ENCODE measurements at regions not wholly inside any gene's neighbourhood (a gene's known extent, or its start where the extent isn't known, plus 50 kb on each side); places are given as distances from the start of the nearest gene placed in this dataset.
"Not testable (repeated sequence)": the region's sequence is repeated elsewhere in the genome, so short reads cannot be mapped to it uniquely, and the experiment has no call there.

- no peak for DNase-seq (ENCODE audit: low read depth in 2 of 2)
These were observed 66.4 kb upstream of the ATXN1 start for GRCh38 chr6:16827627-16828026.

- DNase-seq (ENCODE audit: low read depth in 2 of 2), result no peak
These were observed 64.5 kb upstream of the ATXN1 start for GRCh38 chr6:16825784-16826183.

DNA sequence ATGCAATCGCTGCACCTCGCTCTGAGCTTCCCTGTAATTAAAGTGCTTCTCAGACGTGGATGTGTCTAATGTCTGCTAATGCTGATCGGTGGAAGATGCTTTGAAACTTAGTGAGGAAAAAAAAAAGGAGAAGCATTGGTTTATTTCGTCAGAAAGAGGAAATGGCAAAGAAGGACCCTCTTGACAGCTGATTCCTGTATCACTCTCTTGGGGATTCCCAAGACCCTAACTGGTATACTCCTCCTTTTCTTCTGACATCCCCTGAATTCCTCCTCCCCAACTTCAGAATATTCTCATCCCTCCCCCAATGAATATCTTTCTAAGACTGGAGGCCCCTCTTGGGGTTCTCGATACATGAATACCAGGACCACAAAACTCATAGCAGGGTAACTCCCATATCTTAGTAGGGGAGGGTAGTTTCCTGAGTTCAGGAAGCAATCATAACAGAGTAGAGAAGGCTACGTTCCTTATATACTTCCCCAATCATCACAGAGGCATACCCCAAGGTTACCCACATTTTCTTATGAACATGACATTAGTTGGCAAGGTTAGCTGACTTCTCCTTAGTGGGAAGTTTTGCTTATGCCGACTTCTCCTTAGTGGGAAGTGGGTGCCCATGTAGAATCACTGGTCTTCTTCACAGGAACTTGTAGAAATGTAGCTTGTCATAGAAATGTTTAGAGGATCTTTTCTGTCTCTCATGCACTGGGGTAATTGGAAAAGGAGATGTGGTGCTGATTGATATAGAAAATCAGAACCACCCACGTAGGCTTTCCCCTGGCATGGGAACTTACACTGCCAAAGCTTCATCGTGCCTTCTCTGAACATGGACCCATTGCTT, 63.8 kb upstream of the ATXN1 start:
- no peak for DNase-seq (ENCODE audit: low read depth in 2 of 2)

DNA sequence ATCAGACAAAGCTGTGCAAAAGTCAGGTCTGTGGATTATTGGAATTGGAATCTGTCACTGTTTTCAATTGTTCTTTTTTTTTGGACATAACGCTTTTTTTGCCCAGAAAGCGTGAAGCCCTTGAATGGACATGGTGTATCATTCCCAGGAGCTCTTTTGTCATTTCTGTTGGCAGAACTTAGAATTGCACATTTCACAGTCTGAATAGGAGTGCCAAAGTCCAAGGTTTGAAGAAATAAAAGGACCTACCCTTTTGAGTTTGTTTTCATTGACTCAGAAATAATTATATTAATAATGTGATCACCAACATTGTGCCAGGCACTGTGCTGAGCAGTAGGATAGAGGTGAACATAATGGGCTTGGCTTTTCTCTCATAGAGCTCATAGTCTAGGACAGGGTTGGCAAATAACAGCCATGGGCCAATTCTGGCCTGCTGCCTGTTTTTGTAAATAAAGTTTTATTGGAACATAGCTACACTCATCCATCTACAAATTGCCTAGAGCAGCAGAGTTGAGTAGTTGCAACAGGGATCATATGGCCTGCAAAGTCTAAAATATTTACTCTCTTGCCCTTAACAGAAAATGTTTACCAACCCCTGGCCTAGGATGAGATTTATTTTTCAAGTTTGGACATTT, 62.6 kb upstream of the ATXN1 start:
- DNase-seq (ENCODE audit: low read depth in 2 of 2), result no peak

GRCh38 chr6:16822975-16823717, 61.9 kb upstream of the ATXN1 start:
- DNase-seq (ENCODE audit: low read depth in 2 of 2), result no peak

- DNase-seq (ENCODE audit: low read depth in 2 of 2), result no peak
These were observed 61.3 kb upstream of the ATXN1 start for GRCh38 chr6:16822529-16822928.

GRCh38 chr6:16821834-16822264, 60.6 kb upstream of the ATXN1 start:
- DNase-seq (ENCODE audit: low read depth in 2 of 2), result no peak

DNA sequence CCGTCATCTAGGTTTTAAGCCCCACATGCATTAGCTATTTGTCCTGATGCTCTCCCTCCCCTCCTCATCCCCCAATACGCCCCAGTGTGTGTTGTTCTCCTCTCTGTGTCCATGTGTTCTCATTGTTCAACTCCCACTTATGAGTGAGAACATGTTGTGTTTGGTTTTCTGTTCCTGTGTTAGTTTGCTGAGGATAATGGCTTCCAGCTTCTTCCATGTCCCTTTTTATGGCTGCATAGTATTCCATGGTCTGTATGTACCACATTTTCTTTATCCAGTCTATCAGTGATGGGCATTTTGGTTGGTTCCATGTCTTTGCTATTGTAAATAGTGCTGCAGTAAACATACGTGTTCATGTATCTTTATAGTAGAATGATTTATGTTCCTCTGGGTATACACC, 59.0 kb upstream of the ATXN1 start:
- not testable (repeated sequence) for DNase-seq (ENCODE audit: low read depth in 2 of 2)

DNA sequence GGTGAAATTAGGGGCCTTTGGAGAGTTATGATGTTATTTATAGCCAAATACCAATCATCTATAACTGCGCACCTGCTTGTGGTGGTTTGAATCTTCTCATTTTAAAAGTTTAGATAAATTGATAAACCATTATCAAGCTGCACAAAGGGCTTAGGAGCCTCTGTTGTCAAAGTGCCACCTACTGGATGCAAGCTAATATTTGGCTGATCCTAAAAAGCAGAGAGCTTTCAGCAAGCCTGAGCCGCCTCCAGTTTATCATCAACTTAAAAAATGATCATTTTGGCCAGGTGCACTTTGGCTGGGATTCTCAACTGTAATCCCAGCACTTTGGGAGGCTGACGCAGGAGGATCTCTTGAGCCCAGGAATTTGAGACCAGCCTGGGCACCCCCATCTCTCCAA, 58.5 kb upstream of the ATXN1 start:
- peak in 1 of 2 donors; percentile 2 for DNase-seq (ENCODE audit: low read depth in 2 of 2)

- no peak for DNase-seq (ENCODE audit: low read depth in 2 of 2)
These were observed 57.8 kb upstream of the ATXN1 start for GRCh38 chr6:16818992-16819626.

DNA sequence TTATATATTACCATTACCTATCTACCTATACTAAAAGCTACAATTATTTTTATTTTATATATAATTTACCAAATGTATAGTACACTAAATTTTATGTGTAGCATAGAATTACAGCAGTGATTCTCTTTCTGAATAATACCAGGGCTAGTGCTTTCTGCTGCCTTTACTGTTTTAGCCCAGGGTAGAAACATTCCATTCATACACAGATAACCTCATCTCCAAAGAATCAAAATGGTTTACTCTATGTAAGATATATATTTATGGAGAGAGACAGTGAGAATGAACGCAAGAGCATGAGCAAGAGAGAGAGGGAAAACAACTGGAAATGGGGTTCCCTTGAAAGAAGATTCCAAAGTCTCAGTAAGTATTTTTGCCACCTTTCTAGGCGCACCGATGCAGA, 56.3 kb upstream of the ATXN1 start:
- DNase-seq (ENCODE audit: low read depth in 2 of 2), result no peak

- no peak for DNase-seq (ENCODE audit: low read depth in 2 of 2)
These were observed 55.6 kb upstream of the ATXN1 start for GRCh38 chr6:16816891-16817290.

GRCh38 chr6:16812993-16813392, 51.7 kb upstream of the ATXN1 start:
- DNase-seq (ENCODE audit: low read depth in 2 of 2), result no peak

- no peak for DNase-seq (ENCODE audit: low read depth in 2 of 2)
These were observed 50.2 kb upstream of the ATXN1 start for GRCh38 chr6:16811277-16811979.
